ENCODE measurements at regions not wholly inside any gene's neighbourhood (a gene's known extent, or its start where the extent isn't known, plus 50 kb on each side); places are given as distances from the start of the nearest gene placed in this dataset.

GRCh38 chr6:54473328-54473727 is 165.1 kb downstream of the TINAG start:
- ATAC-seq (ENCODE audit: poor library complexity), result no peak
- no peaks in the 10 kb centered on the region for H3K9me3 ChIP-seq (ENCODE audit: control insufficient read depth in 1 of 2, insufficient read depth in 1 of 2, low read length in 2 of 2)
- DNase-seq, result no peak
- peaks cover under 1% of the 10 kb centered on the region for H3K9me3 Mint-ChIP-seq
- H3K36me3 ChIP-seq (ENCODE audit: insufficient read depth, low read length), result no peaks in the 10 kb centered on the region
- H3K4me3 ChIP-seq (ENCODE audit: low read length), result no peak overlapping the region
- no peaks in the 10 kb centered on the region for H3K36me3 Mint-ChIP-seq (ENCODE audit: low read depth)
- H3K27ac ChIP-seq (ENCODE audit: low read depth in 1 of 2, low read length in 2 of 2), result no peak overlapping the region
- ChIA-PET CTCF (no interaction called here), POLR2A (no interaction called here)
- no peaks in the 10 kb centered on the region for H3K27me3 ChIP-seq (ENCODE audit: control insufficient read depth in 1 of 2, insufficient read depth in 2 of 2, low read length in 2 of 2)
- intact Hi-C loops (cut with DNase I, micrococcal nuclease), result no loop called here
- TF ChIP-seq CTCF (IDR thresholded peaks at IDR 0.05), result no peak
- no peak overlapping the region for H3K4me3 Mint-ChIP-seq
- no peak overlapping the region for H3K27ac Mint-ChIP-seq
- no peaks in the 10 kb centered on the region for H3K27me3 Mint-ChIP-seq
- H3K4me1 Mint-ChIP-seq (ENCODE audit: low read depth), result no peaks in the 10 kb centered on the region
- H3K4me1 ChIP-seq (ENCODE audit: insufficient read depth, low read length), result no peaks in the 10 kb centered on the region

GRCh38 chr6:54474898-54475297 is 166.7 kb downstream of the TINAG start:
- H3K36me3 ChIP-seq (ENCODE audit: insufficient read depth, low read length), result no peaks in the 10 kb centered on the region
- H3K27ac ChIP-seq (ENCODE audit: low read depth in 1 of 2, low read length in 2 of 2), result no peak overlapping the region
- Mint-ChIP-seq H3K27me3 (no peaks in the 10 kb centered on the region), H3K4me1 (ENCODE audit: low read depth) (no peaks in the 10 kb centered on the region), H3K4me3 (no peak overlapping the region), H3K9me3 (no peaks in the 10 kb centered on the region), H3K36me3 (ENCODE audit: low read depth) (no peaks in the 10 kb centered on the region), H3K27ac (no peak overlapping the region)
- H3K9me3 ChIP-seq (ENCODE audit: control insufficient read depth in 1 of 2, insufficient read depth in 1 of 2, low read length in 2 of 2), result peaks cover 0 to 4% of the 10 kb centered on the region in 2 experiments
- CTCF ChIA-PET, result no interaction called here
- no peak overlapping the region for H3K4me3 ChIP-seq (ENCODE audit: low read length)
- intact Hi-C loops (cut with DNase I, micrococcal nuclease), result no loop called here
- DNase-seq, result no peak
- no peak for ATAC-seq (ENCODE audit: poor library complexity)
- POLR2A ChIA-PET, result no interaction called here
- TF ChIP-seq CTCF (IDR thresholded peaks at IDR 0.05), result no peak
- H3K27me3 ChIP-seq (ENCODE audit: control insufficient read depth in 1 of 2, insufficient read depth in 2 of 2, low read length in 2 of 2), result no peaks in the 10 kb centered on the region
- no peaks in the 10 kb centered on the region for H3K4me1 ChIP-seq (ENCODE audit: insufficient read depth, low read length)

GRCh38 chr6:54481091-54481490 is 172.8 kb downstream of the TINAG start:
- no peak for TF ChIP-seq CTCF (IDR thresholded peaks at IDR 0.05)
- Mint-ChIP-seq H3K9me3 (peaks cover 10% of the 10 kb centered on the region), H3K27ac (no peak overlapping the region), H3K27me3 (no peaks in the 10 kb centered on the region), H3K4me1 (ENCODE audit: low read depth) (no peaks in the 10 kb centered on the region), H3K36me3 (ENCODE audit: low read depth) (no peaks in the 10 kb centered on the region), H3K4me3 (no peak overlapping the region)
- Histone ChIP-seq H3K4me1 (ENCODE audit: insufficient read depth, low read length) (no peaks in the 10 kb centered on the region), H3K27me3 (ENCODE audit: control insufficient read depth in 1 of 2, insufficient read depth in 2 of 2, low read length in 2 of 2) (no peaks in the 10 kb centered on the region), H3K4me3 (ENCODE audit: low read length) (no peak overlapping the region), H3K9me3 (ENCODE audit: control insufficient read depth in 1 of 2, insufficient read depth in 1 of 2, low read length in 2 of 2) (peaks cover 4 to 6% of the 10 kb centered on the region in 2 experiments), H3K27ac (ENCODE audit: low read depth in 1 of 2, low read length in 2 of 2) (no peak overlapping the region), H3K36me3 (ENCODE audit: insufficient read depth, low read length) (no peaks in the 10 kb centered on the region)
- ATAC-seq (ENCODE audit: poor library complexity), result no peak
- no peak for DNase-seq
- ChIA-PET POLR2A (no interaction called here), CTCF (no interaction called here)
- intact Hi-C loops (cut with DNase I, micrococcal nuclease), result no loop called here

All from CD4-positive, alpha-beta T cell (primary cell).